HUES6 (cell line): ENCODE measurements at regions not wholly inside any gene's neighbourhood (a gene's known extent, or its start where the extent isn't known, plus 50 kb on each side); places are given as distances from the start of the nearest gene placed in this dataset.
"Not testable (repeated sequence)": the region's sequence is repeated elsewhere in the genome, so short reads cannot be mapped to it uniquely, and the experiment has no call there.

ENCODE experiments used
- H3K27ac ChIP-seq: 2 replicates; pipeline ENCODE4 v1.7.0; 2013; ENCODE audit warnings: low read depth, mild to moderate bottlenecking, low read length, inconsistent platforms
- H3K27me3 ChIP-seq: 2 replicates; pipeline ENCODE4 v1.6.1; 2013; ENCODE audit warnings: low read length; ENCODE audit not compliant: control insufficient read depth, insufficient read depth
- H3K36me3 ChIP-seq: 2 replicates; pipeline ENCODE4 v1.6.1; 2013; ENCODE audit warnings: low read length; ENCODE audit not compliant: control insufficient read depth, insufficient read depth
- H3K4me1 ChIP-seq: 2 replicates; pipeline ENCODE4 v1.6.1; 2013; ENCODE audit warnings: low read length; ENCODE audit not compliant: control insufficient read depth, insufficient read depth
- H3K4me3 ChIP-seq: 2 replicates; pipeline ENCODE4 v1.5.1; 2013; ENCODE audit warnings: low read depth, low read length
- H3K9ac ChIP-seq: one replicate; pipeline ENCODE4 v1.6.1; 2013; ENCODE audit warnings: mild to moderate bottlenecking, low read length
- H3K9me3 ChIP-seq: 2 replicates; pipeline ENCODE4 v1.6.1; 2013; ENCODE audit warnings: low read depth, low read length; ENCODE audit not compliant: control insufficient read depth, insufficient read depth

- Histone ChIP-seq H3K9ac (no peak overlapping the region), H3K36me3 (no peaks in the 10 kb centered on the region), H3K27me3 (no peaks in the 10 kb centered on the region), H3K27ac (no peak overlapping the region), H3K4me1 (peaks cover 3% of the 10 kb centered on the region; the same call in 1 of the 2 replicates), H3K4me3 (no peak overlapping the region), H3K9me3 (peaks cover 5% of the 10 kb centered on the region; the same call in 1 of the 2 replicates)
Measured at GRCh38 chr9:129312251-129313122, 134.4 kb upstream of the IER5L start.

DNA sequence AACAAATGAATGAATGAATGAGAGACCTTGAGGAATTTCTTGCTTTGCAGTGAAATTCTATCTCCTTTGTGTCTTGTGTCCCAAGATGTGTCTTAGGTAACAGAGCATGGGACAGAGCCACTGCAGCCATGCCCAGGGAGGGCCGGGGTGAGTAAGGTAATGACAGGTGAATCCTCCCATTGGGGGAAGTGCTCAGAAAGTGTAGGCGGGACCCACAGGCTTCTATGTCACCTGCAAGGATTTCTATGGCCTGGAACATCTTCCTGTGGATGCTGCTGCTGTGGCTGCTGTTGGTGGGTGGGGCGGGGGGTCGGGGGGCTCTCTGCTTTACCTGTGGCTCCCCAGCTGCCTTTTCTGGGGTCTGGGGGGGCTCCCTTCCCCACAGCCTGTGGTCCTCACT lies 133.6 kb upstream of the IER5L start:
- H3K4me1 ChIP-seq = peaks cover 3% of the 10 kb centered on the region; the same call in 1 of the 2 replicates
- H3K27ac ChIP-seq = no peak overlapping the region
- peaks cover 5% of the 10 kb centered on the region; the same call in 1 of the 2 replicates for H3K9me3 ChIP-seq
- H3K36me3 ChIP-seq = no peaks in the 10 kb centered on the region
- no peaks in the 10 kb centered on the region for H3K27me3 ChIP-seq
- no peak overlapping the region for H3K9ac ChIP-seq
- no peak overlapping the region for H3K4me3 ChIP-seq

- no peak overlapping the region for H3K9ac ChIP-seq
Measured at GRCh38 chr9:129310666-129311350, 132.7 kb upstream of the IER5L start.

GRCh38 chr9:129309906-129310305 lies 131.8 kb upstream of the IER5L start:
- peaks cover 5% of the 10 kb centered on the region; the same call in 1 of the 2 replicates for H3K9me3 ChIP-seq
- H3K4me3 ChIP-seq = no peak overlapping the region
- H3K27ac ChIP-seq = no peak overlapping the region

More at GRCh38 chr9:129310666-129311350, 132.7 kb upstream of the IER5L start:
- no peaks in the 10 kb centered on the region for H3K27me3 ChIP-seq
- H3K36me3 ChIP-seq = no peaks in the 10 kb centered on the region
- H3K4me1 ChIP-seq = peaks cover 8% of the 10 kb centered on the region
- H3K27ac ChIP-seq = no peak overlapping the region
- H3K9me3 ChIP-seq = peaks cover 5% of the 10 kb centered on the region; the same call in 1 of the 2 replicates
- H3K4me3 ChIP-seq = no peak overlapping the region

GRCh38 chr9:129309041-129309430 lies 131.0 kb upstream of the IER5L start:
- H3K4me1 ChIP-seq = peaks cover 5% of the 10 kb centered on the region
- no peak overlapping the region for H3K4me3 ChIP-seq
- H3K27me3 ChIP-seq = no peaks in the 10 kb centered on the region
- H3K36me3 ChIP-seq = no peaks in the 10 kb centered on the region
- H3K9ac ChIP-seq = no peak overlapping the region
- H3K27ac ChIP-seq = no peak overlapping the region
- peaks cover 5% of the 10 kb centered on the region; the same call in 1 of the 2 replicates for H3K9me3 ChIP-seq

More at GRCh38 chr9:129309906-129310305, 131.8 kb upstream of the IER5L start:
- Histone ChIP-seq H3K4me1 (peaks cover 5% of the 10 kb centered on the region), H3K27me3 (no peaks in the 10 kb centered on the region), H3K36me3 (no peaks in the 10 kb centered on the region), H3K9ac (no peak overlapping the region)

- Histone ChIP-seq H3K4me3 (no peak overlapping the region), H3K36me3 (no peaks in the 10 kb centered on the region), H3K9ac (no peak overlapping the region), H3K27me3 (no peaks in the 10 kb centered on the region), H3K9me3 (peaks cover 9% of the 10 kb centered on the region; the same call in 1 of the 2 replicates), H3K27ac (no peak overlapping the region), H3K4me1 (peaks cover 5% of the 10 kb centered on the region)
Measured at GRCh38 chr9:129307227-129307970, 129.3 kb upstream of the IER5L start.

- H3K27me3 ChIP-seq = no peaks in the 10 kb centered on the region
- H3K36me3 ChIP-seq = no peaks in the 10 kb centered on the region
- no peak overlapping the region for H3K4me3 ChIP-seq
- H3K9ac ChIP-seq = no peak overlapping the region
- no peak overlapping the region for H3K27ac ChIP-seq
- H3K9me3 ChIP-seq = peaks cover 15% of the 10 kb centered on the region; the same call in 1 of the 2 replicates
- H3K4me1 ChIP-seq = peaks cover 5% of the 10 kb centered on the region
Measured at GRCh38 chr9:129306318-129306973, 128.4 kb upstream of the IER5L start.

- Histone ChIP-seq H3K27me3 (no peaks in the 10 kb centered on the region), H3K4me1 (peaks cover 5% of the 10 kb centered on the region), H3K4me3 (no peak overlapping the region), H3K9ac (no peak overlapping the region), H3K36me3 (no peaks in the 10 kb centered on the region), H3K27ac (no peak overlapping the region), H3K9me3 (peaks cover 19% of the 10 kb centered on the region)
Measured at GRCh38 chr9:129305246-129305645, 127.2 kb upstream of the IER5L start.

- Histone ChIP-seq H3K9ac (no peak overlapping the region), H3K36me3 (no peaks in the 10 kb centered on the region), H3K27me3 (no peaks in the 10 kb centered on the region), H3K27ac (no peak overlapping the region), H3K9me3 (peaks cover 19% of the 10 kb centered on the region), H3K4me1 (peaks cover 5% of the 10 kb centered on the region), H3K4me3 (no peak overlapping the region)
Measured at GRCh38 chr9:129301941-129302340, 123.9 kb upstream of the IER5L start.

- not testable (repeated sequence) for H3K36me3 ChIP-seq, H3K27me3 ChIP-seq, H3K4me3 ChIP-seq, H3K27ac ChIP-seq, H3K9ac ChIP-seq, H3K4me1 ChIP-seq, H3K9me3 ChIP-seq
Measured at GRCh38 chr9:129296195-129296594, 118.1 kb upstream of the IER5L start.
